ENCODE measurements at regions not wholly inside any gene's neighbourhood (a gene's known extent, or its start where the extent isn't known, plus 50 kb on each side); places are given as distances from the start of the nearest gene placed in this dataset.

- H3K4me2 ChIP-seq (ENCODE audit: insufficient read depth in 1 of 2, low read depth in 2 of 2, low read length in 2 of 2), result no peak overlapping the region
- no peak overlapping the region for H3K9ac ChIP-seq (replicated peaks in 1 of 4; ENCODE audit: extremely low read depth in 1 of 4, low read depth in 3 of 4, low read length in 3 of 4)
- no peaks in the 10 kb centered on the region for H3K27me3 ChIP-seq (replicated peaks in 1 of 4; ENCODE audit: control insufficient read depth in 3 of 4, extremely low read depth in 1 of 4, insufficient read depth in 3 of 4, low read length in 3 of 4)
- no peaks in the 10 kb centered on the region for H4K20me1 ChIP-seq (replicated peaks in 1 of 2; ENCODE audit: control insufficient read depth in 1 of 2, insufficient read depth in 2 of 2, low read length in 2 of 2)
- no peak overlapping the region for H4K91ac ChIP-seq (replicated peaks; ENCODE audit: insufficient read length, low read length)
- no peak overlapping the region for H2BK20ac ChIP-seq (ENCODE audit: low read length)
- no peak overlapping the region for H2BK120ac ChIP-seq (replicated peaks; ENCODE audit: low read depth, low read length)
- no peak overlapping the region for H3K18ac ChIP-seq (ENCODE audit: extremely low read depth, low read length)
- TF ChIP-seq KDM4A (IDR thresholded peaks at IDR 0.05; ENCODE audit: low read depth, low read length, severe bottlenecking) (no peak), RNF2 (IDR thresholded peaks at IDR 0.05; ENCODE audit: borderline replicate concordance, low read depth, low read length, missing control alignments, poor library complexity, severe bottlenecking) (no peak), CHD1 (IDR thresholded peaks at IDR 0.05; ENCODE audit: low read depth, low read length) (no peak), RBBP5 (IDR thresholded peaks at IDR 0.05; ENCODE audit: borderline replicate concordance, low read depth, low read length) (no peak), PHF8 (conservative IDR thresholded peaks at IDR 0.05; ENCODE audit: low read depth, low read length) (no peak), HDAC6 (IDR thresholded peaks at IDR 0.05; ENCODE audit: low read depth, low read length) (no peak), CBX8 (IDR thresholded peaks at IDR 0.05; ENCODE audit: borderline replicate concordance, low read depth, low read length) (no peak), POLR2AphosphoS5 (IDR thresholded peaks at IDR 0.05; ENCODE audit: low read depth, low read length) (no peak)
- TF ChIP-seq, protein P1, sequence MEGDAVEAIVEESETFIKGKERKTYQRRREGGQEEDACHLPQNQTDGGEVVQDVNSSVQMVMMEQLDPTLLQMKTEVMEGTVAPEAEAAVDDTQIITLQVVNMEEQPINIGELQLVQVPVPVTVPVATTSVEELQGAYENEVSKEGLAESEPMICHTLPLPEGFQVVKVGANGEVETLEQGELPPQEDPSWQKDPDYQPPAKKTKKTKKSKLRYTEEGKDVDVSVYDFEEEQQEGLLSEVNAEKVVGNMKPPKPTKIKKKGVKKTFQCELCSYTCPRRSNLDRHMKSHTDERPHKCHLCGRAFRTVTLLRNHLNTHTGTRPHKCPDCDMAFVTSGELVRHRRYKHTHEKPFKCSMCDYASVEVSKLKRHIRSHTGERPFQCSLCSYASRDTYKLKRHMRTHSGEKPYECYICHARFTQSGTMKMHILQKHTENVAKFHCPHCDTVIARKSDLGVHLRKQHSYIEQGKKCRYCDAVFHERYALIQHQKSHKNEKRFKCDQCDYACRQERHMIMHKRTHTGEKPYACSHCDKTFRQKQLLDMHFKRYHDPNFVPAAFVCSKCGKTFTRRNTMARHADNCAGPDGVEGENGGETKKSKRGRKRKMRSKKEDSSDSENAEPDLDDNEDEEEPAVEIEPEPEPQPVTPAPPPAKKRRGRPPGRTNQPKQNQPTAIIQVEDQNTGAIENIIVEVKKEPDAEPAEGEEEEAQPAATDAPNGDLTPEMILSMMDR (IDR thresholded peaks at IDR 0.05; ENCODE audit: control extremely low read depth in 1 of 3, insufficient read depth in 1 of 3, low read depth in 1 of 3, low read length in 3 of 3), result no peak
- 90% methylated on average over 3 of the region's 3 CpGs; no CpG with 5 or more reads in 1 of the 2 experiments for WGBS, 2 experiments (ENCODE audit: extremely low coverage in 1 of 2, insufficient coverage in 1 of 2, insufficient read length in 1 of 2, insufficient replicate concordance in 2 of 2, low coverage in 1 of 2, low lambda C conversion rate in 2 of 2, missing lambda C conversion rate in 1 of 2)
- no peak overlapping the region for H2BK12ac ChIP-seq (ENCODE audit: low read depth, low read length)
- no peaks in the 10 kb centered on the region for H3K9me3 ChIP-seq (ENCODE audit: insufficient read depth in 2 of 2, low read depth in 1 of 2, low read length in 1 of 2)
- no peak overlapping the region for H3K14ac ChIP-seq (ENCODE audit: insufficient read length)
- H4K5ac ChIP-seq (ENCODE audit: insufficient read length, low read depth, low read length), result no peak overlapping the region
- no peak for DNase-seq (ENCODE audit: low read depth in 1 of 2, low spot score in 2 of 2)
- H2BK5ac ChIP-seq (ENCODE audit: low read depth, low read length), result no peak overlapping the region
- POLR2A ChIA-PET (ENCODE audit: partially characterized antibody), result no interaction called here
- H3K4me3 ChIP-seq (ENCODE audit: extremely low read depth in 1 of 4, insufficient read depth in 2 of 4, low read depth in 3 of 4, low read length in 4 of 4), result no peak overlapping the region
- H3K23me2 ChIP-seq (ENCODE audit: low read depth, low read length), result no peaks in the 10 kb centered on the region
- H3K27ac ChIP-seq (ENCODE audit: low read depth, low read length), result no peak overlapping the region
- H3K36me3 ChIP-seq (ENCODE audit: control insufficient read depth in 2 of 4, insufficient read depth in 4 of 4, low read length in 3 of 4), result no peaks in the 10 kb centered on the region
- no peaks in the 10 kb centered on the region for H3K79me1 ChIP-seq (ENCODE audit: low read depth, low read length)
- no peaks in the 10 kb centered on the region for H3K79me2 ChIP-seq (ENCODE audit: control insufficient read depth in 1 of 2, insufficient read depth in 2 of 2, low read length in 2 of 2)
- no peak for FAIRE-seq
- H2AFZ ChIP-seq (ENCODE audit: low read length), result no peak overlapping the region
- no peak overlapping the region for H4K8ac ChIP-seq (ENCODE audit: extremely low read depth, insufficient read depth, low read length)
- CTCF ChIA-PET (ENCODE audit: partially characterized antibody), result interaction anchor here (1.1 kb wide), 1 partner anchor 11 kb away, joined by 3 read pairs; no protein-coding TSS in a partner anchor
- no peaks in the 10 kb centered on the region for H3K4me1 ChIP-seq (replicated peaks in 1 of 4; ENCODE audit: control insufficient read depth in 3 of 4, insufficient read depth in 4 of 4, low read length in 3 of 4)
- no peak overlapping the region for H2AK5ac ChIP-seq (ENCODE audit: low read depth, low read length)
- no peak overlapping the region for H3K23ac ChIP-seq (ENCODE audit: insufficient read length)
- H2BK15ac ChIP-seq (ENCODE audit: low read length), result no peak overlapping the region
- no peak overlapping the region for H3K4ac ChIP-seq (replicated peaks; ENCODE audit: insufficient read length, low read depth, low read length)
- no peak overlapping the region for H3K56ac ChIP-seq (replicated peaks; ENCODE audit: insufficient read length, low read depth, low read length)
Observed at GRCh38 chr20:60540591-60540990, 582.4 kb downstream of the CDH26 start.

Measured in H1 (cell line).